HFFc6 (cell line): ENCODE measurements at regions not wholly inside any gene's neighbourhood (a gene's known extent, or its start where the extent isn't known, plus 50 kb on each side); places are given as distances from the start of the nearest gene placed in this dataset.
"Not testable (repeated sequence)": the region's sequence is repeated elsewhere in the genome, so short reads cannot be mapped to it uniquely, and the experiment has no call there.

Experiments
- DNase-seq: peaks from one replicate; pipeline ENCODE4 v3.0.0-alpha.2; 2018
- H3K27ac Mint-ChIP-seq: 2 replicates; pipeline ENCODE4 v1.8.0; 2020; ENCODE audit warnings: mild to moderate bottlenecking, mixed read lengths
- H3K27me3 Mint-ChIP-seq: 2 replicates; pipeline ENCODE4 v1.8.0; 2021; ENCODE audit warnings: mild to moderate bottlenecking, moderate library complexity, mixed read lengths; ENCODE audit not compliant: insufficient read depth
- H3K36me3 Mint-ChIP-seq: 2 replicates; pipeline ENCODE4 v1.8.0; 2021; ENCODE audit warnings: low read depth, mixed read lengths
- H3K4me1 Mint-ChIP-seq: 2 replicates; pipeline ENCODE4 v1.8.0; 2020; ENCODE audit warnings: low read depth, mixed read lengths
- H3K4me3 Mint-ChIP-seq: 2 replicates; pipeline ENCODE4 v1.8.0; 2020; ENCODE audit warnings: mild to moderate bottlenecking, moderate library complexity, mixed read lengths
- H3K9me3 Mint-ChIP-seq: 2 replicates; pipeline ENCODE4 v1.8.0; 2020; ENCODE audit warnings: mild to moderate bottlenecking, mixed read lengths
- CTCF ChIP-seq: fragments of 200-600 bp; sonication (generic); IDR thresholded peaks from 2 replicates; pipeline ENCODE4 v1.5.0; 2021; ENCODE audit warnings: antibody characterized with exemption, mild to moderate bottlenecking

DNA sequence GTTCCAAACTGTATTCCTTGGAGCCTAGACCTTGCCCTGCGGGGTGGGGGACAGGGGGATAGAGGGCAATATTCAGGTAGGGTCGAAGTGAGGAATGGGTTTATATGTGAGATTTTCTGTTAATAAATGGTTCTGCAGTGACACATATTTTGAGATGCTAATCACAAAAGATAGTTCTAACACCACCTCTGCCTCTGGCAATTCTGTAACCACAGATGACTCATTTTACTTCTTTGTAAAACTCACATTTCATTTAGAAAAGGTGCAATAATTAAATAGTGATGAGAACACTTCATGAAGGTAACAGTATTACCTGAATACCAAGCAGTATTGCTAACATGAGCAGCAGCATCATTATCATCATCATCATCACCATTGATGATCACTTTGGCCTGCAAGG lies 306.6 kb downstream of the SUCLG1 start:
- no peak for DNase-seq
- H3K36me3 Mint-ChIP-seq, result no peaks in the 10 kb centered on the region
- no peak for TF ChIP-seq CTCF
- no peaks in the 10 kb centered on the region; the same call in 1 of the 2 replicates for H3K27me3 Mint-ChIP-seq
- H3K4me3 Mint-ChIP-seq, result no peak overlapping the region
- no peak overlapping the region for H3K27ac Mint-ChIP-seq
- no peaks in the 10 kb centered on the region for H3K4me1 Mint-ChIP-seq
- peaks cover 33% of the 10 kb centered on the region for H3K9me3 Mint-ChIP-seq

DNA sequence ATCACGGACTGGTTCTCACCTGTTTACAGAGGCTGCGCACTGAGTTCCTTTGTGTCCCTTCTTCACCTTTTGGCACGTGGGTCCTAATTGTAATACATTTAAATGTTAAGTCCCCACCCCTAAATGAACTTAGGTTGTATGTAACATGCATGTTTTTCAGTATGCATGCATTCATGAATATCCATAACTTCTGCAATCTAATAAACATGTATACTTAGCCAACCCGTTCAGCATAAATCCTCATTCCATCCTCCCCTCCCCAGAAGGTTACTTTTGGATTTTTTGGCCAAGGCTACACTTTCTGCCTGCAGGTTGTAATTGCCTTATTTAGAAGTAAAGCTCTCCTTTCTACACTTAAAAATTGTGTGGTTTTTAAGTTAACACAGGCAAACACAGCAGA lies 314.7 kb downstream of the SUCLG1 start:
- DNase-seq, result no peak
- Mint-ChIP-seq H3K27me3 (peaks cover 2% of the 10 kb centered on the region), H3K9me3 (peaks cover 16% of the 10 kb centered on the region), H3K27ac (no peak overlapping the region), H3K36me3 (no peaks in the 10 kb centered on the region; the same call in 1 of the 2 replicates), H3K4me1 (no peaks in the 10 kb centered on the region), H3K4me3 (no peak overlapping the region)
- TF ChIP-seq CTCF, result no peak

DNA sequence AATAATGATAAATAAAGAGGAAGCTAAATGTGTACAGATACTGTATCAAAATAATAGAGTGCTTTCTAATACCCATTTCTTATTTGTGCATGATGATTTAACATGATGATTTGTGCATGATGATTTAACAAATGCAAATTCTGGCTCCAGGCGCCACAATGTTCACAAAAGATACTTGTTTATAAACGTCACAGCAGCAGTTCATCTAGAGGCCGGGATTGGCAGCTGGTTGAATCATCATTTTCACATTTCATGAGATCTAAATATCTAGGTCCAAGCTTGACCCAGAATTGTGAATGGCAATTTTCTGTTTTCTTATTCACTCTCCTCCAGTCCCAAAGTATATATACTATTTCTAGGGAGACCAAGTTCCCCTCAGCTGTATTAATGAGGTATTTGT lies 322.0 kb downstream of the SUCLG1 start:
- Mint-ChIP-seq H3K27ac (no peak overlapping the region), H3K36me3 (no peaks in the 10 kb centered on the region; the same call in 1 of the 2 replicates), H3K9me3 (peaks cover 25% of the 10 kb centered on the region), H3K27me3 (no peaks in the 10 kb centered on the region), H3K4me3 (no peak overlapping the region), H3K4me1 (no peaks in the 10 kb centered on the region)
- DNase-seq, result no peak
- no peak for TF ChIP-seq CTCF

GRCh38 chr2:84132370-84132769 lies 326.7 kb downstream of the SUCLG1 start:
- DNase-seq, result no peak
- Mint-ChIP-seq H3K36me3 (0 out of 2 replicates have a peak, but pooled peaks cover 4% of the 10 kb centered on the region), H3K27ac (no peak overlapping the region), H3K9me3 (peaks cover 32% of the 10 kb centered on the region), H3K4me3 (no peak overlapping the region), H3K4me1 (no peaks in the 10 kb centered on the region), H3K27me3 (no peaks in the 10 kb centered on the region)
- TF ChIP-seq CTCF, result no peak

GRCh38 chr2:84131278-84131830 lies 327.7 kb downstream of the SUCLG1 start:
- Mint-ChIP-seq H3K9me3 (peaks cover 25% of the 10 kb centered on the region), H3K4me1 (no peaks in the 10 kb centered on the region), H3K27me3 (no peaks in the 10 kb centered on the region), H3K36me3 (0 out of 2 replicates have a peak, but pooled peaks cover 4% of the 10 kb centered on the region), H3K27ac (no peak overlapping the region), H3K4me3 (no peak overlapping the region)
- no peak for TF ChIP-seq CTCF
- no peak for DNase-seq

- peaks cover 18% of the 10 kb centered on the region for H3K9me3 Mint-ChIP-seq
- H3K4me3 Mint-ChIP-seq, result no peak overlapping the region
- H3K27ac Mint-ChIP-seq, result no peak overlapping the region
- H3K36me3 Mint-ChIP-seq, result 0 out of 2 replicates have a peak, but pooled peaks cover 4% of the 10 kb centered on the region
- no peak for DNase-seq
- H3K4me1 Mint-ChIP-seq, result no peaks in the 10 kb centered on the region
- no peak for TF ChIP-seq CTCF
- H3K27me3 Mint-ChIP-seq, result no peaks in the 10 kb centered on the region
Measured at GRCh38 chr2:84129018-84129417, 330.1 kb downstream of the SUCLG1 start.

- H3K27ac Mint-ChIP-seq, H3K4me3 Mint-ChIP-seq, H3K4me1 Mint-ChIP-seq, H3K36me3 Mint-ChIP-seq, DNase-seq, H3K27me3 Mint-ChIP-seq: not testable (repeated sequence)
- H3K9me3 Mint-ChIP-seq, result peaks cover 23% of the 10 kb centered on the region
Measured at GRCh38 chr2:84127812-84128211, 331.3 kb downstream of the SUCLG1 start.
